H54 (cell line): ENCODE measurements at regions not wholly inside any gene's neighbourhood (a gene's known extent, or its start where the extent isn't known, plus 50 kb on each side); places are given as distances from the start of the nearest gene placed in this dataset.

Source experiments
- DNase-seq: peaks from one replicate; pipeline ENCODE4 v3.0.0; 2011; ENCODE audit warnings: low spot score, mixed read lengths; ENCODE audit not compliant: insufficient read length
- FAIRE-seq: peaks from 3 replicates; lab custom pipeline; 2011; peaks lifted over from hg19 to GRCh38; lab: Jason Lieb, UNC
- POLR2A ChIP-seq: IDR thresholded peaks from 2 replicates; pipeline ENCODE4 v1.6.1; 2011; ENCODE audit warnings: low read depth, mild to moderate bottlenecking, low read length

- no peak for FAIRE-seq
- TF ChIP-seq POLR2A: no peak
- DNase-seq: no peak
These were observed 164.9 kb downstream of the TXNL1 start for GRCh38 chr18:56473400-56474024.

GRCh38 chr18:56470406-56471351 lies 167.7 kb downstream of the TXNL1 start:
- TF ChIP-seq POLR2A: no peak
- DNase-seq (no peak), FAIRE-seq (no peak)

- TF ChIP-seq POLR2A: no peak
- DNase-seq: no peak
- FAIRE-seq: no peak
These were observed 168.8 kb downstream of the TXNL1 start for GRCh38 chr18:56469582-56469981.

- TF ChIP-seq POLR2A: no peak
- DNase-seq (no peak), FAIRE-seq (no peak)
These were observed 170.0 kb downstream of the TXNL1 start for GRCh38 chr18:56468396-56468795.

- no peak for TF ChIP-seq POLR2A
- FAIRE-seq: no peak
These were observed 176.1 kb downstream of the TXNL1 start for GRCh38 chr18:56462276-56462675.

GRCh38 chr18:56461151-56461550 lies 177.2 kb downstream of the TXNL1 start:
- FAIRE-seq: no peak
- no peak for TF ChIP-seq POLR2A
- DNase-seq: no peak

More at GRCh38 chr18:56462276-56462675, 176.1 kb downstream of the TXNL1 start:
- no peak for DNase-seq

GRCh38 chr18:56460581-56460980 lies 177.8 kb downstream of the TXNL1 start:
- FAIRE-seq (no peak), DNase-seq (no peak)
- TF ChIP-seq POLR2A: no peak

GRCh38 chr18:56458770-56459712 lies 179.4 kb downstream of the TXNL1 start:
- TF ChIP-seq POLR2A: no peak
- FAIRE-seq (no peak), DNase-seq (no peak)

GRCh38 chr18:56455874-56456273 lies 182.5 kb downstream of the TXNL1 start:
- no peak for DNase-seq
- TF ChIP-seq POLR2A: no peak
- no peak for FAIRE-seq

- TF ChIP-seq POLR2A: no peak
- DNase-seq (no peak), FAIRE-seq (no peak)
These were observed 183.3 kb downstream of the TXNL1 start for GRCh38 chr18:56455141-56455540.

- DNase-seq (no peak), FAIRE-seq (no peak)
- no peak for TF ChIP-seq POLR2A
These were observed 184.8 kb downstream of the TXNL1 start for GRCh38 chr18:56453631-56454030.

GRCh38 chr18:56451188-56451587 lies 187.2 kb downstream of the TXNL1 start:
- no peak for DNase-seq
- TF ChIP-seq POLR2A: no peak
- no peak for FAIRE-seq

- DNase-seq (no peak), FAIRE-seq (no peak)
- TF ChIP-seq POLR2A: no peak
These were observed 189.6 kb downstream of the TXNL1 start for GRCh38 chr18:56448751-56449150.
